Hepatocyte (in vitro differentiated cells): ENCODE measurements at regions not wholly inside any gene's neighbourhood (a gene's known extent, or its start where the extent isn't known, plus 50 kb on each side); places are given as distances from the start of the nearest gene placed in this dataset.

Experiments
- DNase-seq: peaks from one replicate; pipeline ENCODE4 v3.0.0-alpha.2; 2016; ENCODE audit warnings: low spot score
- H2AFZ ChIP-seq: fragments of 200-600 bp; sonication (generic); 2 replicates; pipeline ENCODE4 v1.6.0; 2016; ENCODE audit warnings: antibody characterized with exemption, mild to moderate bottlenecking
- H3K27ac ChIP-seq: fragments of 200-600 bp; sonication (generic); 2 replicates; pipeline ENCODE4 v1.5.1; 2016; ENCODE audit warnings: mild to moderate bottlenecking
- H3K27me3 ChIP-seq: fragments of 200-600 bp; sonication (generic); 2 replicates; pipeline ENCODE4 v1.6.1; 2016
- H3K36me3 ChIP-seq: fragments of 200-600 bp; sonication (generic); replicated peaks from 2 replicates; pipeline ENCODE4 v1.5.1; 2016; ENCODE audit warnings: low read depth; ENCODE audit not compliant: insufficient read depth
- H3K4me1 ChIP-seq: fragments of 200-600 bp; sonication (generic); 2 replicates; pipeline ENCODE4 v1.5.1; 2016; ENCODE audit warnings: mild to moderate bottlenecking, moderate library complexity; ENCODE audit not compliant: insufficient read depth
- H3K4me2 ChIP-seq: fragments of 200-600 bp; sonication (generic); 2 replicates; pipeline ENCODE4 v1.6.0; 2016
- H3K4me3 ChIP-seq: fragments of 200-600 bp; sonication (generic); 2 replicates; pipeline ENCODE4 v1.5.1; 2016; ENCODE audit warnings: mild to moderate bottlenecking
- H3K79me2 ChIP-seq: fragments of 200-600 bp; sonication (generic); 2 replicates; pipeline ENCODE4 v1.6.0; 2017; ENCODE audit warnings: mild to moderate bottlenecking
- H3K9me2 ChIP-seq: fragments of 200-600 bp; sonication (generic); replicated peaks from 2 replicates; pipeline ENCODE4 v1.6.0; 2017; ENCODE audit warnings: mild to moderate bottlenecking; ENCODE audit not compliant: insufficient read depth
- H3K9me3 ChIP-seq: fragments of 200-600 bp; sonication (generic); 2 replicates; pipeline ENCODE4 v1.5.1; 2016; ENCODE audit warnings: low read depth, mild to moderate bottlenecking
- H4K20me1 ChIP-seq: fragments of 200-600 bp; sonication (generic); 2 replicates; pipeline ENCODE4 v1.6.0; 2016; ENCODE audit warnings: mild to moderate bottlenecking; ENCODE audit not compliant: insufficient read depth, poor library complexity, severe bottlenecking
- EZH2 ChIP-seq: fragments of 200-600 bp; sonication (generic); IDR thresholded peaks from 2 replicates; pipeline ENCODE4 v1.6.1; 2016; ENCODE audit warnings: antibody characterized with exemption, mild to moderate bottlenecking, borderline replicate concordance
- EZH2phosphoT487 ChIP-seq: fragments of 200-600 bp; sonication (generic); IDR thresholded peaks from one replicate; pipeline ENCODE4 v1.6.1; 2018; ENCODE audit warnings: antibody characterized with exemption, mild to moderate bottlenecking, low read depth, moderate library complexity; ENCODE audit not compliant: unreplicated experiment, severe bottlenecking
- WGBS: methylation state at CpG from one replicate; pipeline ENCODE4 v1.1.6; 2016; ENCODE audit warnings: low lambda C conversion rate; ENCODE audit errors: missing lambda C conversion rate; 5-methylcytosine and 5-hydroxymethylcytosine counted together
- TF ChIP-seq, protein P1 (sequence below): fragments of 200-600 bp; sonication (generic); IDR thresholded peaks from 2 replicates; pipeline ENCODE4 v1.5.1; 2016; ENCODE audit warnings: antibody characterized with exemption, mild to moderate bottlenecking; ENCODE audit not compliant: poor library complexity

DNA sequence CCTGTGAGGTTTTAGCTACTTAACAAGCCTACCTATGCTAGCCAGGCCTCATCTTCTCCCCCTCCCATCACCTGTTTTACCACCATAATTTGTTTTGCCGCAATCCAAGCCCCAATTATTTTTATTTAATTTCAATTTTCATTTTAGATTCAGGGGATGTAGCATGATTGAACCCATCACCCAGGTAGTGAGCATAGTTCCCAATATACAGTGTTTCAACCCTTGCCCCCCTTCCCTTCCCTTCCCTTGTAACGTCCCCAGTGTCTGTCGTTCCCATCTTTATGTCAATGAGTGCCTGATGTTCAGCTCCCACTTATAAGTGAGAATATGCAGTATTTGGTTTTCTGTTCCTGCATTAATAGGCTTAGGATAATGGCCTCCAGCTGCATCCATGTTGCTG, 885.0 kb downstream of the UQCRFS1 start:
- TF ChIP-seq EZH2phosphoT487 (no peak), EZH2 (no peak)
- TF ChIP-seq, protein P1, sequence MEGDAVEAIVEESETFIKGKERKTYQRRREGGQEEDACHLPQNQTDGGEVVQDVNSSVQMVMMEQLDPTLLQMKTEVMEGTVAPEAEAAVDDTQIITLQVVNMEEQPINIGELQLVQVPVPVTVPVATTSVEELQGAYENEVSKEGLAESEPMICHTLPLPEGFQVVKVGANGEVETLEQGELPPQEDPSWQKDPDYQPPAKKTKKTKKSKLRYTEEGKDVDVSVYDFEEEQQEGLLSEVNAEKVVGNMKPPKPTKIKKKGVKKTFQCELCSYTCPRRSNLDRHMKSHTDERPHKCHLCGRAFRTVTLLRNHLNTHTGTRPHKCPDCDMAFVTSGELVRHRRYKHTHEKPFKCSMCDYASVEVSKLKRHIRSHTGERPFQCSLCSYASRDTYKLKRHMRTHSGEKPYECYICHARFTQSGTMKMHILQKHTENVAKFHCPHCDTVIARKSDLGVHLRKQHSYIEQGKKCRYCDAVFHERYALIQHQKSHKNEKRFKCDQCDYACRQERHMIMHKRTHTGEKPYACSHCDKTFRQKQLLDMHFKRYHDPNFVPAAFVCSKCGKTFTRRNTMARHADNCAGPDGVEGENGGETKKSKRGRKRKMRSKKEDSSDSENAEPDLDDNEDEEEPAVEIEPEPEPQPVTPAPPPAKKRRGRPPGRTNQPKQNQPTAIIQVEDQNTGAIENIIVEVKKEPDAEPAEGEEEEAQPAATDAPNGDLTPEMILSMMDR: no peak
- DNase-seq: no peak
- 72% methylated on average over 2 of the region's 3 CpGs for WGBS

GRCh38 chr19:28326746-28327145, 886.2 kb downstream of the UQCRFS1 start:
- TF ChIP-seq EZH2phosphoT487 (no peak), EZH2 (no peak)
- TF ChIP-seq, protein P1: no peak
- no peaks in the 10 kb centered on the region for H3K36me3 ChIP-seq
- H3K4me3 ChIP-seq: no peak overlapping the region
- 59% methylated on average over 4 of the region's 4 CpGs for WGBS
- H3K27ac ChIP-seq: no peak overlapping the region
- H3K9me3 ChIP-seq: no peaks in the 10 kb centered on the region
- H3K9me2 ChIP-seq: no peaks in the 10 kb centered on the region
- H3K4me1 ChIP-seq: no peaks in the 10 kb centered on the region
- H4K20me1 ChIP-seq: no peaks in the 10 kb centered on the region
- no peaks in the 10 kb centered on the region for H3K79me2 ChIP-seq
- H2AFZ ChIP-seq: no peak overlapping the region
- H3K27me3 ChIP-seq: no peaks in the 10 kb centered on the region
- DNase-seq: no peak
- no peak overlapping the region for H3K4me2 ChIP-seq

More for the DNA sequence above, 885.0 kb downstream of the UQCRFS1 start:
- no peaks in the 10 kb centered on the region for H3K9me3 ChIP-seq
- H3K9me2 ChIP-seq: no peaks in the 10 kb centered on the region
- H3K27me3 ChIP-seq: no peaks in the 10 kb centered on the region
- no peaks in the 10 kb centered on the region for H3K4me1 ChIP-seq
- H2AFZ ChIP-seq: no peak overlapping the region
- H4K20me1 ChIP-seq: no peaks in the 10 kb centered on the region
- no peaks in the 10 kb centered on the region for H3K79me2 ChIP-seq
- H3K4me3 ChIP-seq: no peak overlapping the region
- H3K4me2 ChIP-seq: no peak overlapping the region
- no peak overlapping the region for H3K27ac ChIP-seq
- no peaks in the 10 kb centered on the region for H3K36me3 ChIP-seq

- no peaks in the 10 kb centered on the region for H3K9me2 ChIP-seq
- H3K4me2 ChIP-seq: no peak overlapping the region
- no peaks in the 10 kb centered on the region for H3K36me3 ChIP-seq
- H3K4me1 ChIP-seq: no peaks in the 10 kb centered on the region
- 44% methylated on average over 5 of the region's 5 CpGs for WGBS
- H4K20me1 ChIP-seq: no peaks in the 10 kb centered on the region
- no peak overlapping the region for H3K27ac ChIP-seq
- H2AFZ ChIP-seq: no peak overlapping the region
- no peaks in the 10 kb centered on the region for H3K9me3 ChIP-seq
- no peaks in the 10 kb centered on the region for H3K79me2 ChIP-seq
- no peaks in the 10 kb centered on the region for H3K27me3 ChIP-seq
- TF ChIP-seq EZH2phosphoT487 (no peak), EZH2 (no peak)
- TF ChIP-seq, protein P1: peak; percentile 18
- H3K4me3 ChIP-seq: no peak overlapping the region
- no peak for DNase-seq
These were observed 888.5 kb downstream of the UQCRFS1 start for GRCh38 chr19:28324275-28325060.
